Esophagus squamous epithelium (tissue), 4 donors: ENCODE measurements at regions not wholly inside any gene's neighbourhood (a gene's known extent, or its start where the extent isn't known, plus 50 kb on each side); places are given as distances from the start of the nearest gene placed in this dataset.

Experiments
- POLR2A ChIP-seq, 4 donors: fragments of 450-650 bp; IDR thresholded peaks; one replicate each; pipeline ENCODE4 v1.6.1; 2017; ENCODE audit warnings: antibody characterized with exemption in 4 of 4, mild to moderate bottlenecking in 4 of 4, moderate library complexity in 3 of 4
- TF ChIP-seq, protein P1 (sequence below), 6 experiments: fragments of 450-650 bp in 4 of 6; fragments of 200-600 bp in 2 of 6; sonication (generic) in 2 of 6; IDR thresholded peaks; one replicate each; pipeline ENCODE4 v1.5.1; 2016 to 2019; ENCODE audit warnings: antibody characterized with exemption in 6 of 6, mild to moderate bottlenecking in 4 of 6, moderate library complexity in 4 of 6

- TF ChIP-seq, protein P1, sequence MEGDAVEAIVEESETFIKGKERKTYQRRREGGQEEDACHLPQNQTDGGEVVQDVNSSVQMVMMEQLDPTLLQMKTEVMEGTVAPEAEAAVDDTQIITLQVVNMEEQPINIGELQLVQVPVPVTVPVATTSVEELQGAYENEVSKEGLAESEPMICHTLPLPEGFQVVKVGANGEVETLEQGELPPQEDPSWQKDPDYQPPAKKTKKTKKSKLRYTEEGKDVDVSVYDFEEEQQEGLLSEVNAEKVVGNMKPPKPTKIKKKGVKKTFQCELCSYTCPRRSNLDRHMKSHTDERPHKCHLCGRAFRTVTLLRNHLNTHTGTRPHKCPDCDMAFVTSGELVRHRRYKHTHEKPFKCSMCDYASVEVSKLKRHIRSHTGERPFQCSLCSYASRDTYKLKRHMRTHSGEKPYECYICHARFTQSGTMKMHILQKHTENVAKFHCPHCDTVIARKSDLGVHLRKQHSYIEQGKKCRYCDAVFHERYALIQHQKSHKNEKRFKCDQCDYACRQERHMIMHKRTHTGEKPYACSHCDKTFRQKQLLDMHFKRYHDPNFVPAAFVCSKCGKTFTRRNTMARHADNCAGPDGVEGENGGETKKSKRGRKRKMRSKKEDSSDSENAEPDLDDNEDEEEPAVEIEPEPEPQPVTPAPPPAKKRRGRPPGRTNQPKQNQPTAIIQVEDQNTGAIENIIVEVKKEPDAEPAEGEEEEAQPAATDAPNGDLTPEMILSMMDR (IDR thresholded peaks at IDR 0.05), result no peak
- no peak for TF ChIP-seq POLR2A (IDR thresholded peaks at IDR 0.05)
Measured at GRCh38 chr13:69618393-69618792, 489.2 kb upstream of the ATXN8OS start.
